Kidney (tissue), 13 donors: ENCODE measurements at regions not wholly inside any gene's neighbourhood (a gene's known extent, or its start where the extent isn't known, plus 50 kb on each side); places are given as distances from the start of the nearest gene placed in this dataset.

ENCODE experiments used
- DNase-seq, 5 donors: peaks; one replicate each; pipeline ENCODE4 v3.0.0-alpha.2; 2013 to 2020
- FAIRE-seq: peaks from 2 replicates; lab custom pipeline; 2012; peaks lifted over from hg19 to GRCh38; lab: Jason Lieb, UNC
- H3K27ac ChIP-seq, 2 donors: one replicate each; pipeline ENCODE4 v1.7.0; 2013; ENCODE audit warnings: low read depth in 2 of 2, low read length in 2 of 2, inconsistent platforms in 1 of 2
- H3K27me3 ChIP-seq: one replicate; pipeline ENCODE4 v1.7.1; 2013; ENCODE audit warnings: low read length, inconsistent platforms; ENCODE audit not compliant: control insufficient read depth, insufficient read depth
- H3K36me3 ChIP-seq, 3 donors: one replicate each; pipeline versions ENCODE4 v1.7.0 to v1.7.1; 2013; ENCODE audit warnings: low read length in 3 of 3, control low read depth in 1 of 3, inconsistent platforms in 1 of 3; ENCODE audit not compliant: insufficient read depth in 3 of 3, control insufficient read depth in 2 of 3
- H3K4me1 ChIP-seq, 3 donors: one replicate each; pipeline versions ENCODE4 v1.7.0 to v1.7.1; 2013; ENCODE audit warnings: low read length in 3 of 3, inconsistent platforms in 1 of 3, low read depth in 1 of 3; ENCODE audit not compliant: control insufficient read depth in 2 of 3, insufficient read depth in 2 of 3
- H3K4me3 ChIP-seq, 3 donors: one replicate each; pipeline versions ENCODE4 v1.7.0 to v1.8.1; 2013; ENCODE audit warnings: low read length in 3 of 3, control low read depth in 1 of 3, inconsistent platforms in 1 of 3
- H3K9ac ChIP-seq, 3 donors: one replicate each; pipeline versions ENCODE4 v1.7.0 to v1.7.1; 2013; ENCODE audit warnings: low read length in 3 of 3, control low read depth in 1 of 3, inconsistent platforms in 1 of 3
- H3K9me3 ChIP-seq, 3 donors: one replicate each; pipeline versions ENCODE4 v1.7.0 to v1.7.1; 2013; ENCODE audit warnings: low read length in 3 of 3, control low read depth in 1 of 3, inconsistent platforms in 1 of 3; ENCODE audit not compliant: control insufficient read depth in 2 of 3, insufficient read depth in 1 of 3
- intact Hi-C: fragments of 100-400 bp; cut with DNase I; formaldehyde crosslinking; loops from one replicate; pipeline ENCODE4 v1.11.1; 2022
- TF ChIP-seq, protein P1 (sequence below): IDR thresholded peaks from 3 replicates; pipeline ENCODE4 v1.5.1; 2012; ENCODE audit warnings: mild to moderate bottlenecking, moderate library complexity, borderline replicate concordance; ENCODE audit not compliant: insufficient read depth; ENCODE audit errors: extremely low read depth
- donor health status: control.
- donor health status: control.
- donor health status: control.
- donor health status: control.
- donor health status: control.
- donor health status: DM: yes; HTN: yes; CAD: no.
- donor health status: Normal renal cell carcinoma (clear cell type).

DNA sequence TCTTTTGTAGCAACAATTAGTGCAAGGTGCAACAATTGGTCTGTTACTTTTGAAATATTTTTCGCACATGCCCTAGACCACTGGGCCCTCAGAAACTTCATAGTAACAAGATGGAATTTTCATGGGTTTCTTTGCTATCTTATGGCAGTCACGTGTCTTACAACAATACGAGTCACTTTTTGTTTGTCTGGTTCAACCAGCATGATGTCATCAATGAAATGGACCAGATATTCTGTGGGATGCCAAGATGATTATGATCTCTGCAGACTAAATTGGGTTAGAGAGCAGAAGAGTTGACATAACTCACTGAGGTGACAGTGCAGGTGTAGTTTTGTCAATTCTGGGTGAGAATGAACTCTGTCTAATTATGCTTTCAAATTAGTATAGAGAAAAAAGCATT, 239.6 kb upstream of the RIOK2 start:
- no peak overlapping the region for H3K9ac ChIP-seq
- no peak for DNase-seq
- H3K4me1 ChIP-seq = no peaks in the 10 kb centered on the region
- TF ChIP-seq, protein P1, sequence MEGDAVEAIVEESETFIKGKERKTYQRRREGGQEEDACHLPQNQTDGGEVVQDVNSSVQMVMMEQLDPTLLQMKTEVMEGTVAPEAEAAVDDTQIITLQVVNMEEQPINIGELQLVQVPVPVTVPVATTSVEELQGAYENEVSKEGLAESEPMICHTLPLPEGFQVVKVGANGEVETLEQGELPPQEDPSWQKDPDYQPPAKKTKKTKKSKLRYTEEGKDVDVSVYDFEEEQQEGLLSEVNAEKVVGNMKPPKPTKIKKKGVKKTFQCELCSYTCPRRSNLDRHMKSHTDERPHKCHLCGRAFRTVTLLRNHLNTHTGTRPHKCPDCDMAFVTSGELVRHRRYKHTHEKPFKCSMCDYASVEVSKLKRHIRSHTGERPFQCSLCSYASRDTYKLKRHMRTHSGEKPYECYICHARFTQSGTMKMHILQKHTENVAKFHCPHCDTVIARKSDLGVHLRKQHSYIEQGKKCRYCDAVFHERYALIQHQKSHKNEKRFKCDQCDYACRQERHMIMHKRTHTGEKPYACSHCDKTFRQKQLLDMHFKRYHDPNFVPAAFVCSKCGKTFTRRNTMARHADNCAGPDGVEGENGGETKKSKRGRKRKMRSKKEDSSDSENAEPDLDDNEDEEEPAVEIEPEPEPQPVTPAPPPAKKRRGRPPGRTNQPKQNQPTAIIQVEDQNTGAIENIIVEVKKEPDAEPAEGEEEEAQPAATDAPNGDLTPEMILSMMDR = no peak
- FAIRE-seq = no peak
- no peak overlapping the region for H3K27ac ChIP-seq
- H3K36me3 ChIP-seq = no peaks in the 10 kb centered on the region
- no peaks in the 10 kb centered on the region for H3K9me3 ChIP-seq
- intact Hi-C loops = no loop called here
- H3K27me3 ChIP-seq = no peaks in the 10 kb centered on the region
- H3K4me3 ChIP-seq = no peak overlapping the region

DNA sequence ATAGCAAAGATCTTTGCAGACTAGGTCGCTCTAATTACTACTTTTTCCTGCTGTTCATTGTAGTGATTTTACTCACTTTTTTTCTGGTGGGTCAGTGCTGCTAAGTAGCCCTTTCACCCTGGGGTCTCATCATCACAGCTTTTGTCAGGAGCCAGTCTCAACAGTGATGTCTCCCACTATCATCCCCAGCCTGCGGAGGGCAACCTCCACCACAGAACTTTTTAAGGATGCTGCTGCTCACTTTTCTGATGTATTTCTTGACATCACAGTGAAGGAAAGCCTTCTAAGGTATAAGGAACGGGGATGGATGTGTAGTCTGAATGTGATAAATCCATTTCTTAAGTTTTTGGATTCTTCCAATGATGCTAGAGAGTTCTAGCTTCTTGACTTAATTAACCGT, 242.5 kb upstream of the RIOK2 start:
- DNase-seq = no peak
- no peak for FAIRE-seq
- no peaks in the 10 kb centered on the region for H3K27me3 ChIP-seq
- H3K4me3 ChIP-seq = no peak overlapping the region
- H3K9me3 ChIP-seq = no peaks in the 10 kb centered on the region
- no peaks in the 10 kb centered on the region for H3K36me3 ChIP-seq
- H3K9ac ChIP-seq = no peak overlapping the region
- H3K27ac ChIP-seq = no peak overlapping the region
- TF ChIP-seq, protein P1 = no peak
- intact Hi-C loops = no loop called here
- no peaks in the 10 kb centered on the region for H3K4me1 ChIP-seq

DNA sequence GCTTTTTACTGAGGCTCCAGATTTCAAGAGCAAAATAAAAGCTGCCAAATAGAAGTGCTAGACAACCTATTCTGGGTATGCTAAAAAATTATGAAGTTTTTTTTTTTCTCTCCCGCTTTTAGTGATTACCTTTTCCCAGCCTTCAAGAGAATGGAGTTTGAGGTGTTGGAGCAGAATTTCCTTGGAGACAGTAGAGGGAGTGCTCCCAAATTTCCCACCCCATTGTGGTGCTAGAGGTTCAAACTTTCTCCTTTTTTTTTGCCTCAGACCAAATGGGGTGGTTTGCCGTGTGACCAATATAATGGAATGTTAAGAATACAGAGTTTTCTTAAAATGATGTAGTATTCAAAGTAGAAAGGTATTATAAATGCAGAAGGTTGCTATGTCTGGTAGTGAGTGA, 244.2 kb upstream of the RIOK2 start:
- DNase-seq (no peak), FAIRE-seq (no peak)
- Histone ChIP-seq H3K4me1 (no peaks in the 10 kb centered on the region), H3K4me3 (no peak overlapping the region), H3K9me3 (no peaks in the 10 kb centered on the region), H3K36me3 (no peaks in the 10 kb centered on the region), H3K9ac (no peak overlapping the region), H3K27me3 (no peaks in the 10 kb centered on the region), H3K27ac (no peak overlapping the region)
- intact Hi-C loops = no loop called here
- TF ChIP-seq, protein P1 = no peak

DNA sequence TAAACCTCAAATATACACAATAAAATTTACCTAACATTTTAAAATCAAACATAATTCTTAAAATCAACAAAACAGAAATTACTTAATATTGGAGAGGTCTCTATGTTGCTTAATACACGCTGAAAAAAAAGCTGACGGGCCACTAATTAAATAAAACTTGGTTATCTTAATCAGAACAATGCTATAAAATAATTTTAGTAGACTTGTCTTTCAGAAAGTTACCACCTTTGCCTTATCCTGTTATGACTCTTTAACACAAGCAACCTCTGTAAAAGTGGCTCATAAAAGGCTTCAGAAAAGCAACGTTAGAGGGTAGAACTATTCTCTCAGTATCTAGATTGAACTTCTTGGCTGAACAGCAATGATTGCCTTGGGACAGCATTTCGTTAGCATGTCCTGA, 251.0 kb upstream of the RIOK2 start:
- Histone ChIP-seq H3K36me3 (no peaks in the 10 kb centered on the region), H3K4me3 (no peak overlapping the region), H3K9me3 (no peaks in the 10 kb centered on the region), H3K27ac (no peak overlapping the region), H3K4me1 (no peaks in the 10 kb centered on the region), H3K27me3 (no peaks in the 10 kb centered on the region), H3K9ac (no peak overlapping the region)
- no peak for DNase-seq
- no peak for FAIRE-seq
- TF ChIP-seq, protein P1 = no peak
- intact Hi-C loops = no loop called here
